GM23338 (cell line): ENCODE measurements at regions not wholly inside any gene's neighbourhood (a gene's known extent, or its start where the extent isn't known, plus 50 kb on each side); places are given as distances from the start of the nearest gene placed in this dataset.

Experiments used
- CTCF ChIP-seq, 2 experiments: fragments of 200-600 bp in 1 of 2; sonication (generic) in 1 of 2; conservative IDR thresholded peaks; 2 replicates each; pipeline versions ENCODE4 v1.5.1 to v1.6.1; 2016 to 2017; ENCODE audit warnings: antibody characterized with exemption in 2 of 2, low read depth in 2 of 2, mild to moderate bottlenecking in 2 of 2, moderate library complexity in 1 of 2
- EZH2phosphoT487 ChIP-seq: fragments of 200-600 bp; sonication (generic); IDR thresholded peaks from one replicate; pipeline ENCODE4 v1.8.1; 2018; ENCODE audit warnings: antibody characterized with exemption; ENCODE audit not compliant: unreplicated experiment
- POLR2AphosphoS5 ChIP-seq: IDR thresholded peaks from 2 replicates; pipeline ENCODE4 v1.6.1; 2016; ENCODE audit warnings: antibody characterized with exemption, low read depth
- REST ChIP-seq: IDR thresholded peaks from one replicate; pipeline ENCODE4 v1.6.1; 2018; ENCODE audit warnings: antibody characterized with exemption; ENCODE audit not compliant: unreplicated experiment

GRCh38 chr4:19693936-19694570 is 557.7 kb upstream of the SLIT2 start:
- no peak for TF ChIP-seq CTCF (conservative IDR thresholded peaks at IDR 0.05; ENCODE audit: low read depth in 2 of 2)
- TF ChIP-seq POLR2AphosphoS5: no peak
- no peak for TF ChIP-seq REST
- TF ChIP-seq EZH2phosphoT487: no peak
